GM19238 (cell line): ENCODE measurements at regions not wholly inside any gene's neighbourhood (a gene's known extent, or its start where the extent isn't known, plus 50 kb on each side); places are given as distances from the start of the nearest gene placed in this dataset.
"Not testable (repeated sequence)": the region's sequence is repeated elsewhere in the genome, so short reads cannot be mapped to it uniquely, and the experiment has no call there.

ENCODE experiments used
- DNase-seq: peaks from one replicate; pipeline ENCODE4 v3.0.0; 2011; ENCODE audit warnings: low spot score; ENCODE audit not compliant: insufficient read length

GRCh38 chr19:28569132-28570131 lies 643.5 kb downstream of the UQCRFS1 start:
- DNase-seq = no peak

- DNase-seq = no peak
Measured at GRCh38 chr19:28567834-28568233, 645.1 kb downstream of the UQCRFS1 start.

- DNase-seq = no peak
Measured at GRCh38 chr19:28563964-28564921, 648.7 kb downstream of the UQCRFS1 start.

GRCh38 chr19:28560786-28561185 lies 652.2 kb downstream of the UQCRFS1 start:
- DNase-seq = no peak

GRCh38 chr19:28558783-28559182 lies 654.2 kb downstream of the UQCRFS1 start:
- DNase-seq = no peak

GRCh38 chr19:28556371-28556770 lies 656.6 kb downstream of the UQCRFS1 start:
- no peak for DNase-seq

GRCh38 chr19:28555317-28555716 lies 657.6 kb downstream of the UQCRFS1 start:
- no peak for DNase-seq

- no peak for DNase-seq
Measured at GRCh38 chr19:28554321-28555091, 658.4 kb downstream of the UQCRFS1 start.

- DNase-seq = no peak
Measured at GRCh38 chr19:28553764-28554163, 659.2 kb downstream of the UQCRFS1 start.

- DNase-seq = no peak
Measured at GRCh38 chr19:28553005-28553404, 659.9 kb downstream of the UQCRFS1 start.

- no peak for DNase-seq
Measured at GRCh38 chr19:28549680-28550277, 663.2 kb downstream of the UQCRFS1 start.

GRCh38 chr19:28546148-28546685 lies 666.7 kb downstream of the UQCRFS1 start:
- no peak for DNase-seq

- not testable (repeated sequence) for DNase-seq
Measured at GRCh38 chr19:28545397-28545796, 667.6 kb downstream of the UQCRFS1 start.

- no peak for DNase-seq
Measured at GRCh38 chr19:28544451-28545261, 668.3 kb downstream of the UQCRFS1 start.

- no peak for DNase-seq
Measured at GRCh38 chr19:28543244-28543776, 669.6 kb downstream of the UQCRFS1 start.

GRCh38 chr19:28542394-28543243 lies 670.3 kb downstream of the UQCRFS1 start:
- no peak for DNase-seq

- DNase-seq = no peak
Measured at GRCh38 chr19:28541602-28542393, 671.2 kb downstream of the UQCRFS1 start.

- no peak for DNase-seq
Measured at GRCh38 chr19:28541029-28541428, 671.9 kb downstream of the UQCRFS1 start.
